ENCODE measurements at regions not wholly inside any gene's neighbourhood (a gene's known extent, or its start where the extent isn't known, plus 50 kb on each side); places are given as distances from the start of the nearest gene placed in this dataset.

GRCh38 chr6:55019591-55019990 is 154.7 kb upstream of the HCRTR2 start:
- ChIA-PET CTCF (no interaction called here), POLR2A (no interaction called here)
- Mint-ChIP-seq H3K36me3 (no peaks in the 10 kb centered on the region), H3K27ac (no peak overlapping the region), H3K9me3 (peaks cover 17% of the 10 kb centered on the region), H3K27me3 (no peaks in the 10 kb centered on the region), H3K4me1 (ENCODE audit: low read depth) (no peaks in the 10 kb centered on the region), H3K4me3 (no peak overlapping the region)
- intact Hi-C loops (cut with micrococcal nuclease), result no loop called here
- no peak for DNase-seq

- CTCF ChIA-PET, result no interaction called here
- H3K4me3 Mint-ChIP-seq, result no peak overlapping the region
- H3K27me3 Mint-ChIP-seq, result no peaks in the 10 kb centered on the region
- H3K27ac Mint-ChIP-seq, result no peak overlapping the region
- POLR2A ChIA-PET, result no interaction called here
- no peaks in the 10 kb centered on the region for H3K4me1 Mint-ChIP-seq (ENCODE audit: low read depth)
- H3K9me3 Mint-ChIP-seq, result peaks cover 12% of the 10 kb centered on the region
- DNase-seq, result no peak
- intact Hi-C loops (cut with micrococcal nuclease), result no loop called here
- H3K36me3 Mint-ChIP-seq, result no peaks in the 10 kb centered on the region
Measured at GRCh38 chr6:55023230-55023629, 151.1 kb upstream of the HCRTR2 start.

- Mint-ChIP-seq H3K27me3 (no peaks in the 10 kb centered on the region), H3K4me3 (no peak overlapping the region), H3K36me3 (no peaks in the 10 kb centered on the region), H3K9me3 (peaks cover 25% of the 10 kb centered on the region), H3K27ac (no peak overlapping the region), H3K4me1 (ENCODE audit: low read depth) (no peaks in the 10 kb centered on the region)
- no peak for DNase-seq
- ChIA-PET POLR2A (no interaction called here), CTCF (no interaction called here)
- intact Hi-C loops (cut with micrococcal nuclease), result no loop called here
Measured at GRCh38 chr6:55033016-55033546, 141.2 kb upstream of the HCRTR2 start.

GRCh38 chr6:55034752-55035151 is 139.6 kb upstream of the HCRTR2 start:
- POLR2A ChIA-PET, result no interaction called here

GRCh38 chr6:55040102-55040848 is 134.0 kb upstream of the HCRTR2 start:
- Mint-ChIP-seq H3K27ac (no peak overlapping the region), H3K9me3 (peaks cover 26% of the 10 kb centered on the region), H3K4me3 (no peak overlapping the region), H3K36me3 (no peaks in the 10 kb centered on the region), H3K4me1 (ENCODE audit: low read depth) (no peaks in the 10 kb centered on the region), H3K27me3 (no peaks in the 10 kb centered on the region)
- POLR2A ChIA-PET, result no interaction called here
- intact Hi-C loops (cut with micrococcal nuclease), result no loop called here
- DNase-seq, result no peak
- CTCF ChIA-PET, result no interaction called here

More at GRCh38 chr6:55034752-55035151, 139.6 kb upstream of the HCRTR2 start:
- no peak overlapping the region for H3K27ac Mint-ChIP-seq
- H3K4me3 Mint-ChIP-seq, result no peak overlapping the region
- intact Hi-C loops (cut with micrococcal nuclease), result no loop called here
- H3K27me3 Mint-ChIP-seq, result no peaks in the 10 kb centered on the region
- H3K36me3 Mint-ChIP-seq, result no peaks in the 10 kb centered on the region
- H3K9me3 Mint-ChIP-seq, result peaks cover 26% of the 10 kb centered on the region
- CTCF ChIA-PET, result no interaction called here
- H3K4me1 Mint-ChIP-seq (ENCODE audit: low read depth), result no peaks in the 10 kb centered on the region
- no peak for DNase-seq

GRCh38 chr6:55046869-55047422 is 127.4 kb upstream of the HCRTR2 start:
- CTCF ChIA-PET, result no interaction called here
- POLR2A ChIA-PET, result no interaction called here
- Mint-ChIP-seq H3K27me3 (no peaks in the 10 kb centered on the region), H3K27ac (no peak overlapping the region), H3K9me3 (peaks cover 7% of the 10 kb centered on the region), H3K36me3 (no peaks in the 10 kb centered on the region), H3K4me3 (no peak overlapping the region), H3K4me1 (ENCODE audit: low read depth) (no peaks in the 10 kb centered on the region)
- intact Hi-C loops (cut with micrococcal nuclease), result no loop called here
- DNase-seq, result no peak

- DNase-seq, result no peak
- H3K27ac Mint-ChIP-seq, result no peak overlapping the region
- intact Hi-C loops (cut with micrococcal nuclease), result no loop called here
- H3K27me3 Mint-ChIP-seq, result no peaks in the 10 kb centered on the region
- no peaks in the 10 kb centered on the region for H3K4me1 Mint-ChIP-seq (ENCODE audit: low read depth)
- H3K36me3 Mint-ChIP-seq, result no peaks in the 10 kb centered on the region
- H3K4me3 Mint-ChIP-seq, result no peak overlapping the region
- ChIA-PET POLR2A (no interaction called here), CTCF (no interaction called here)
- H3K9me3 Mint-ChIP-seq, result peaks cover 7% of the 10 kb centered on the region
Measured at GRCh38 chr6:55047451-55048044, 126.8 kb upstream of the HCRTR2 start.

- CTCF ChIA-PET, result no interaction called here
- Mint-ChIP-seq H3K27me3 (no peaks in the 10 kb centered on the region), H3K9me3 (peaks cover 11% of the 10 kb centered on the region), H3K4me1 (ENCODE audit: low read depth) (no peaks in the 10 kb centered on the region), H3K36me3 (no peaks in the 10 kb centered on the region), H3K27ac (no peak overlapping the region), H3K4me3 (no peak overlapping the region)
- intact Hi-C loops (cut with micrococcal nuclease), result no loop called here
- POLR2A ChIA-PET, result no interaction called here
- no peak for DNase-seq
Measured at GRCh38 chr6:55049866-55050265, 124.4 kb upstream of the HCRTR2 start.

- Mint-ChIP-seq H3K9me3 (peaks cover 21% of the 10 kb centered on the region), H3K4me3 (no peak overlapping the region), H3K4me1 (ENCODE audit: low read depth) (no peaks in the 10 kb centered on the region), H3K27ac (no peak overlapping the region), H3K36me3 (no peaks in the 10 kb centered on the region), H3K27me3 (no peaks in the 10 kb centered on the region)
- ChIA-PET CTCF (no interaction called here), POLR2A (no interaction called here)
- intact Hi-C loops (cut with micrococcal nuclease), result no loop called here
- no peak for DNase-seq
Measured at GRCh38 chr6:55052846-55053245, 121.5 kb upstream of the HCRTR2 start.

GRCh38 chr6:55058682-55059081 is 115.6 kb upstream of the HCRTR2 start:
- DNase-seq, result no peak
- Mint-ChIP-seq H3K4me1 (ENCODE audit: low read depth) (no peaks in the 10 kb centered on the region), H3K9me3 (peaks cover 39% of the 10 kb centered on the region), H3K4me3 (no peak overlapping the region), H3K27ac (no peak overlapping the region), H3K27me3 (no peaks in the 10 kb centered on the region), H3K36me3 (no peaks in the 10 kb centered on the region)
- ChIA-PET CTCF (no interaction called here), POLR2A (no interaction called here)
- intact Hi-C loops (cut with micrococcal nuclease), result no loop called here

- H3K4me3 Mint-ChIP-seq, result no peak overlapping the region
- POLR2A ChIA-PET, result no interaction called here
Measured at GRCh38 chr6:55064711-55065420, 109.4 kb upstream of the HCRTR2 start.

GRCh38 chr6:55069132-55069781 is 105.1 kb upstream of the HCRTR2 start:
- peaks cover 14% of the 10 kb centered on the region for H3K9me3 Mint-ChIP-seq
- no peaks in the 10 kb centered on the region for H3K36me3 Mint-ChIP-seq
- ChIA-PET CTCF (no interaction called here), POLR2A (no interaction called here)
- no peak for DNase-seq
- no peaks in the 10 kb centered on the region for H3K4me1 Mint-ChIP-seq (ENCODE audit: low read depth)
- H3K27ac Mint-ChIP-seq, result no peak overlapping the region
- no peaks in the 10 kb centered on the region for H3K27me3 Mint-ChIP-seq
- intact Hi-C loops (cut with micrococcal nuclease), result no loop called here
- no peak overlapping the region for H3K4me3 Mint-ChIP-seq

More at GRCh38 chr6:55064711-55065420, 109.4 kb upstream of the HCRTR2 start:
- Mint-ChIP-seq H3K27me3 (no peaks in the 10 kb centered on the region), H3K36me3 (no peaks in the 10 kb centered on the region), H3K9me3 (peaks cover 16% of the 10 kb centered on the region), H3K4me1 (ENCODE audit: low read depth) (no peaks in the 10 kb centered on the region), H3K27ac (no peak overlapping the region)
- DNase-seq, result no peak
- intact Hi-C loops (cut with micrococcal nuclease), result no loop called here
- CTCF ChIA-PET, result no interaction called here

All from activated CD4-positive, alpha-beta memory T cell treated with anti-CD3 and anti-CD28 coated beads for 36 hours (primary cell).